ENCODE measurements at regions not wholly inside any gene's neighbourhood (a gene's known extent, or its start where the extent isn't known, plus 50 kb on each side); places are given as distances from the start of the nearest gene placed in this dataset.

- no peak for TF ChIP-seq USF1 (IDR thresholded peaks at IDR 0.05; ENCODE audit: borderline replicate concordance, low read depth)
Observed at GRCh38 chr4:11503166-11503565, 74.5 kb upstream of the HS3ST1 start (continued).

GRCh38 chr4:11497972-11498371, 69.3 kb upstream of the HS3ST1 start:
- ChIA-PET POLR2A (no interaction called here), CTCF (no interaction called here)
- no peak overlapping the region for H2AFZ ChIP-seq (ENCODE audit: low read depth)
- no peaks in the 10 kb centered on the region for H3F3A ChIP-seq (replicated peaks; ENCODE audit: insufficient read depth)
- DNase-seq, result no peak
- no peak overlapping the region for H3K9ac ChIP-seq
- H3K9me3 ChIP-seq, result no peaks in the 10 kb centered on the region
- no peaks in the 10 kb centered on the region for H3K9me2 ChIP-seq
- no peaks in the 10 kb centered on the region for H3K36me3 ChIP-seq (replicated peaks in 1 of 2; ENCODE audit: control insufficient read depth in 1 of 2, insufficient read depth in 2 of 2, low read length in 1 of 2)
- no peak overlapping the region for H3K4me2 ChIP-seq
- no peaks in the 10 kb centered on the region for H3K27me3 ChIP-seq (ENCODE audit: insufficient read depth)
- no peaks in the 10 kb centered on the region for H3K79me2 ChIP-seq (ENCODE audit: insufficient read depth)
- no peaks in the 10 kb centered on the region for H3K4me1 ChIP-seq (ENCODE audit: control insufficient read depth in 1 of 2, insufficient read depth in 2 of 2, low read depth in 1 of 2, low read length in 1 of 2)
- no peak for TF ChIP-seq JUND (IDR thresholded peaks at IDR 0.05)
- no peak for TF ChIP-seq RCOR1 (IDR thresholded peaks at IDR 0.05; ENCODE audit: low read length)
- TF ChIP-seq USF1 (IDR thresholded peaks at IDR 0.05; ENCODE audit: borderline replicate concordance, low read depth), result no peak
- no peak for TF ChIP-seq ZBTB33 (IDR thresholded peaks at IDR 0.05; ENCODE audit: borderline replicate concordance, low read depth)
- no peak for TF ChIP-seq YY1 (IDR thresholded peaks at IDR 0.05; ENCODE audit: low read depth)
- no peak for TF ChIP-seq CHD2 (IDR thresholded peaks at IDR 0.05; ENCODE audit: low read length, partially characterized antibody)
- no peak for TF ChIP-seq MAX (IDR thresholded peaks at IDR 0.05; ENCODE audit: low read depth)
- TF ChIP-seq RXRA (IDR thresholded peaks at IDR 0.05; ENCODE audit: borderline replicate concordance, low read depth), result no peak
- no peak for TF ChIP-seq PBX3 (IDR thresholded peaks at IDR 0.05)
- TF ChIP-seq EZH2phosphoT487 (IDR thresholded peaks at IDR 0.05; ENCODE audit: borderline replicate concordance, low read depth), result no peak
- TF ChIP-seq ELF1 (IDR thresholded peaks at IDR 0.05), result no peak
- no peak for TF ChIP-seq SIN3A (IDR thresholded peaks at IDR 0.05; ENCODE audit: borderline replicate concordance, low read depth, low read length)
- TF ChIP-seq TCF12 (IDR thresholded peaks at IDR 0.05), result no peak
- 8% methylated on average over 3 of the region's 3 CpGs for WGBS (ENCODE audit: low lambda C conversion rate)
- no peak overlapping the region for H3K4me3 ChIP-seq (ENCODE audit: low read depth in 2 of 2, low read length in 1 of 2)
- H4K20me1 ChIP-seq (ENCODE audit: insufficient read depth), result no peaks in the 10 kb centered on the region
- no peak overlapping the region for H3K27ac ChIP-seq (ENCODE audit: low read depth in 2 of 2, low read length in 1 of 2)
